Activated effector memory CD4-positive, alpha-beta T cell treated with anti-CD3 and anti-CD28 coated beads, Interleukin-2, amount 50 U/mL, for 16 hours (primary cell): ENCODE measurements at regions not wholly inside any gene's neighbourhood (a gene's known extent, or its start where the extent isn't known, plus 50 kb on each side); places are given as distances from the start of the nearest gene placed in this dataset.
"Not testable (repeated sequence)": the region's sequence is repeated elsewhere in the genome, so short reads cannot be mapped to it uniquely, and the experiment has no call there.

Experiments used
- DNase-seq: peaks from one replicate; pipeline ENCODE4 v3.0.0-alpha.2; 2020

GRCh38 chr3:26425076-26425475 lies 197.5 kb upstream of the LRRC3B start:
- no peak for DNase-seq

DNA sequence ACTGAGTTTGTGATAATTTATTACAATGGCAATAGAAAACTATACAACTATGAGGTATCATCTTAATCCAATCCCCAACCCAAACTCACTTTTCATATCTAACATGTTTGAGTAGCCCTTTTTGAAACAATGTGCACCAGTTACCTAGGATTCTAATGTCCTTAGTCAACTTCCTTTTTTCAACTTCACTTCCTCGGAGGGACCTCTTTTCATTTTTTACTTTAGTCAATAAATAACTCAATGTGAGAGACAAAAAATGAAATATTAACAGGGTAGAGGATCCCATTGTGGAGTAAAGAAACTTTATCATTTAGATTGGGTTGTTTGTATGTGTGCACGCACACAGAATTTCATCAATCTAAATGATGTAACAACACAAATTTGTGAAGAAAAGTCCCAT lies 193.6 kb upstream of the LRRC3B start:
- no peak for DNase-seq

- no peak for DNase-seq
Measured at GRCh38 chr3:26437678-26438077, 184.9 kb upstream of the LRRC3B start.

GRCh38 chr3:26438325-26438940 lies 184.1 kb upstream of the LRRC3B start:
- DNase-seq: no peak

- no peak for DNase-seq
Measured at GRCh38 chr3:26438981-26439884, 183.3 kb upstream of the LRRC3B start.

DNA sequence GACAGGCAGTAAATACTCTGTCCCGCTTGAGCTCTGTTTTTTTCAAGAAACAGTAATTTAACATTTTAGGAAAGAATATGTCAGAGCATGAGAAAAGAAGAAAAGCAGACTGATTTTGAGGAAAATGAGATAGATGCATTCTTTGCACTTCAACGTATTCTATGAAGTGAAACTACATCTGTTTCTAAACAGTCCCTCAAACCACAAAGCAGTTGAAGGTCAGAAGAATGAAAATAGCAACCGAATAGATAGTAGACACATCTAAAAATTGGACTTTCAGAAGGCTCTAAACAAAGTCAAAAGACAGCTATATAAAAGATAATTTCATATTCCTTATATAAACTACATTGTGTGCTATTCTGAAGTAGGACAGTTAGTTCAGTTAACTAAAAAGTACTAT lies 172.6 kb upstream of the LRRC3B start:
- DNase-seq: no peak

- DNase-seq: no peak
Measured at GRCh38 chr3:26452363-26452762, 170.2 kb upstream of the LRRC3B start.

DNA sequence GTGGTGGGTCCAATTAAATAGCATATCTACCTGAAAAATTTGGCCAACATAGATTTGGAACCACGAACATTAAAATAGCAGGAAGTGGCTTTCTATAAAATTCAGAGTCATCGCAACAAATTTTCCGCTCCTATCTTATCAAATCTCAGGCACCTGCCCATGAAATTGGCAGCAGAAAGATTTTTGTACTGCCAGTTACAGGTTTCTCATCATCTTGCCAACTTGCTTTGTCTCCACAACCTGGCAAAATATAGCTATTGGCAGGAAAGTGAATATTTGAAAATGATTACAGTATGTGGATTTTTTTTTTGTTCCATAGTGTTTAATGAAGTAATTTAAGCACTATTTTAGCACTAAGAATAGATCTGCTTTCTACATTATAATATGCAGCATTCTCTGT lies 161.6 kb upstream of the LRRC3B start:
- no peak for DNase-seq

DNA sequence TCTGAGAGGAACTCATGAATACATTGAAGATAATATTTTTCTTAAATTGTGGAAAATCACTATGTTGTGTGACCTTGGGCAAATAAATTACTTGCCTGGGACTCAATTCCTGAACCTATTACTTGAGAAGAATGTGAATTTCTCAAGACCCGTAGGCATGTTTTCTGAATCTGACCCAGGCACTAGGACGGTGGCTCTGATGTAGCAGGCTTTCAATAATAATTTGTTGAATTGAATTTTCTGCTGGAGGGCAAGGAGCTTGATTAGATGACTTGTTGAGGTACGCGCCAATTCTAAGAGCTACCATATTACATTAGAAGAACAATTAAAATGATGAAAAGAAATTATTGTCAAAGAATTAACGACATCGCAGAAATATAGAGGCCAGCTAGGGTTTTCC lies 150.2 kb upstream of the LRRC3B start:
- no peak for DNase-seq

DNA sequence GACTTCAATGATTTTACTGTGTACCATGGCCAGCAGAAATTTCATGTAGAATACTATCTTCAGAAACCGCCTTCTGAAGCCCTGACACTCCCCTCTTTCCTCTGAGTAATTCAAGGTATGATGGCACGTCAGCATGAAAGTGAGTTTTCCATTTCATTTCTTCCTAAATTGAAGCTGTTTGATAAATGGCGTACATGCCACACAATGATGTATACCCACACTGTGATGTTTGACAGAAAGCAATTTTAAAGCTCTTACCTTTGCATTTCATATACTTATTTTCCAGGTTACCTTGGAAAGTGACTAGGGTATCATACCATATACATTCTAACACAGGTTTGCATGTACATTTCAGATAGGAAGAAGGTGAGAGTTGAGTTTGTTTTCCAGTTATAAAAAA lies 147.9 kb upstream of the LRRC3B start:
- no peak for DNase-seq

DNA sequence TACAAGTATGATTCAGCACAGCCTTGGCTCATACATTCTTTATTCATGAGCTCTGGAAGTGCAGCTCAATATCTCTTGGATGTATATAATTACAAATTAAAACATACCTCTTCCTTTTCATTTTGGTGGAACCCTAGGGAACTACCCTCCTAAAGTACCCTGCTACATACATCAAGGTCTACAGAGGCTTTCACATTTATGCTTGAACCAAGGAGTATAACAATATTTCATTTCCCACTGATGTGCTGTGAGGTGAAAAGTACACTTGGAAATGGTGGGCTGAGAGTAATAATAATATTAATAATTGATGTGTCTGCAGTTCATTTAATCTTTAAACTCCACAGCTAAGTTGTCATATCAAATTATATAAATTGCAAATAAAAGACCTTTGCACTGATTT lies 142.2 kb upstream of the LRRC3B start:
- DNase-seq: no peak

DNA sequence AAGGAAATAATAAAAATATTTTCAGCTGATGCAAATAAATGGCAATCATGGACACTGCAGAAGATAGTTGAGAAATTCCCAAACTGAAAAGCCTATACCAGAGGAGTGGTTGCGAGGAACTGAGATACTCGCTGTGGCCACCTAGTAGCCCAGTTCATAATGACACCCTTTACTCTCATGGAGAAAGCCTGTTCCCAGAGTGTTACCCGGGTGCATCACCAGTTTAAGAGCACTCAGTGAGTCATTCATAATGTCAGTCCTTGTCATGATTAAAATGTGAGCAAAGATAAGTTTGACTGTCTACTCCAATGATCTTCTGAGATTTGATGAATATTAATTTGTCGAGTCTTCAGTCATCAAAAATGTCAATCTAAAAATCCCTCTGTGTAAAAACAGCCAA lies 138.4 kb upstream of the LRRC3B start:
- no peak for DNase-seq

DNA sequence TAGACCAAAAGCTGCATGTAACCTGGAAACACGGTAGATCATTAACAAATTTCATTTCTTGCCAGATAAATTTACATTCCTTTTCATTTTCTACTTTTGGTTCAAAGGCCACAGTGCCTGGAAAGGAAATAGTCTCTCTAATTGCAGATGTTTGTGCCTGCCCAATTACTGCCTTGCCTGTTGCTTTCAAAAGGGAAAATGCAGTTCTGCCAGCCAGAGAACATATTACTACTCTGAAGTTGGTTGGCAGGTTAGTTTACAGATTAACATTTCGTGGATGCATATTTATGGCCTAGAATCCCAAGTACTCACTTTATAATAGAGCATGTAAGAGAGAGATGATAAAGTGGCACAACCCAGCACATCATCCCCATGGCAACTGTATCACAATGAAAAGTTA lies 124.3 kb upstream of the LRRC3B start:
- DNase-seq: no peak

- DNase-seq: no peak
Measured at GRCh38 chr3:26505399-26505798, 117.2 kb upstream of the LRRC3B start.

DNA sequence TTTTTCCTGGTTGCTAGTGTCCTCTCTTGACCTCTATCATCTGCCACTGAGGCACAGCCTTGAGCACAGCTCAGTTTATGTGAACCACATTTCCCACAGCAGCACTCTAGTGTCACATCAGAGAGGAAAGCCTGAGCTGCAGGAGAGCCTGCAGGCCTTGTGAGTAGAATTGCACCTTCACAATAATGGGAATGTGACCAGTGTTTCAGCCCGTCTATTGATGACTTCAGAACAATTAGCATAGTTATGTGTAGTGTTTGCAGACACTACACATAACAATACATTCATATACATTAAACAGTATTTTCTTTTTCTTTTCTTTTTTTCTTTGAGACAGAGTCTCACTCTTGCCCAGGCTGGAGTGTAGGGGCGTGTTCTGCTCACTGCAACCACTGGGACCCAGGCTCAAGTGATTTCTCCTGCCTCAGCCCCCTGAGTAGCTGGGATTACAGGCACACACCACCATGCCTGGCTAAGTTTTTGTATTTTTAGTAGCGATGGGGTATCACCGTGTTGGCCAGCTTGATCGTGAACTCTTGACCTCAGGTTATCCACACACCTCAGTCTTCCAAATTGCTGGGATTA lies 108.0 kb upstream of the LRRC3B start:
- not testable (repeated sequence) for DNase-seq

GRCh38 chr3:26515351-26515750 lies 107.2 kb upstream of the LRRC3B start:
- no peak for DNase-seq

DNA sequence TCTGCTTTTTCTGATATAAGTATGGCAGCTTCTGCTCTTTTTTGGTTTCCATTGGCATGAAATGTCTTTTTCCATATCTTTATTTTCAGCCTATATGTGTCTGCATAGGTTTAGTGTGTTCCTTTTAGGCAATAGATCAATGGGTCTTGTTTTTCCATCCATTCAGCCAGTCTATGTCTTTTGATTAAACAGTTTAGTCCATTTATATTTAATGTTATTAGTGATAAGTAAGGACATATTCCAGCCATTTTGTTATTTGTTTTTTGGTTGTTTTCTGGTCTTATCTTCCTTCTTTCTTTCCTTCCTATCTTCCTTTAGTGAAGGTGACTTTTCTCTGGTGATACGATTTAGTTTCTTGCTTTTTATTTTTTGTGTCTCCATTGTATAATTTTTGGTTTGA lies 101.3 kb upstream of the LRRC3B start:
- DNase-seq: no peak

DNA sequence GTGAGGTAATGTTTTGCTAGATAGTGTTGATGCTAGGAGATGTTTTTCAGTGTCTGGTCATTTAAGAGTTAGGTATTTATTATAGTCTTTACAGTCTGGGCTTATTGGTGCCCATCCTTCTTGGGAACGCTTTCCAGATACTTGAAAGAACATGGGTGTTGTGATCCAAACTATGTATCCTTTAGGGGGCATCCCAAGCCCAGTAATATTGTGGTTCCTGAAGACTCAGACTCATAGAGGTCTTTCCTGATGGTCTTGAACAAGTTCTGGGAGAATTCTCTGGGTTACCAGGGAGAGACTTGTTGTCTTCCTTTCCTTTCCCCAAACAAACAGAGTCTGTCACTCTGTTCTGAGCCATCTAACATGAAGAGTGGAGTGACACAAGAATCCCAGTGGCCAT lies 99.7 kb upstream of the LRRC3B start:
- DNase-seq: no peak

DNA sequence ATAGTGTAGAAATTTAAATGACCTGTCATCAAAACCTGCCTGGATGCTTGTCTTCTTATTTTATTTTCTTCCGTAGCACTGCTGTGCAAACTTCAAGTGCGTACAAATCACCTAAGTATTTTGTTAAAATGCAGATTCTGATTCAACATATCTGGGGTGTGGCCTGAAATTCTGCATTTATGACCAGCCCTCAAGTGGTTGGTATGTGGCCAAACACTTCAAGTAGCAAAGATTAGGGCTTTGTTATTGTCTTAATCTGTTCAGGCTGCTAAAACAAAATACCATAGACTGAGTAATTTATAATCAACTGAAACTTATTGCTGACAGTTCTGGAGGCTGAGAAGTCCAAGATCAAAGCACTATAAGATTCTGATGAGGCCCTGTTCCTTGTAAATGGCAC lies 97.6 kb upstream of the LRRC3B start:
- no peak for DNase-seq

DNA sequence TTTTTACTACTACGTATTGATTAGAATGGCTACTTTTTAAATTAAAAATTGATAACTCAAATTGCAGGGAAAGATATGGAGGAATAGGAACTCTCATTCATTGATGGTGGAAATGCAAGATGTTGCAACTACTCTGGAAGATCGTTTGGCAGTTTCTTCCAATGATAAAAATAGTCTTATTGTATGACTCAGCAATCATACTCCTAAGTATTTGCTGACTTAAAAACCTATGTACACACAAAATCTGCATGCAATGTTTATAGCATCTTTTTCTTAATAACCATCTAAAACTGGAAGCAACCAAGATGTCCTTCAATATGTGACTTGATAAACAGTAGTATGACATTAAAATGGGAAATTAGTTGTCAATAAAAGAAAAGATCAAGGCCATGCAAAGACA lies 87.4 kb upstream of the LRRC3B start:
- no peak for DNase-seq

DNA sequence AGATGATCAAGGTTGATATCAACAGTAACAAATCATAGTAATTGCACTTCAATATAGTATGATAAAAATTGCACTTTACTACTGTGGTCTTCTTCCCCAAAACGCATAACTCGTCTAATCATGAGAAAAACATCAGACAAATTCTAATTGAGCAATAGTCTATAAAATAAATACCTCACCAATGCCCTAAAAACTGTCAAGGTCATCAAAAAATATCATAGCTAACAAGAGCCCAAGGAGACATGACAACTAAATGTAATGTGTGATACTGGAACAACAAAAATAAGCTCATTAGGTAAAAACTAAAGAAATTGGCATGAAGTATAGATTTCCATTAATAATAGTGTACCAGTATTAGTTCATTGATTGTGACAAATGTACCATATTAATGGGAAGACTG lies 85.6 kb upstream of the LRRC3B start:
- no peak for DNase-seq

- no peak for DNase-seq
Measured at GRCh38 chr3:26550413-26550812, 72.2 kb upstream of the LRRC3B start.

GRCh38 chr3:26556637-26557036 lies 65.9 kb upstream of the LRRC3B start:
- no peak for DNase-seq

- DNase-seq: no peak
Measured at GRCh38 chr3:26558257-26558656, 64.3 kb upstream of the LRRC3B start.
